ENCODE measurements at regions not wholly inside any gene's neighbourhood (a gene's known extent, or its start where the extent isn't known, plus 50 kb on each side); places are given as distances from the start of the nearest gene placed in this dataset.

DNA sequence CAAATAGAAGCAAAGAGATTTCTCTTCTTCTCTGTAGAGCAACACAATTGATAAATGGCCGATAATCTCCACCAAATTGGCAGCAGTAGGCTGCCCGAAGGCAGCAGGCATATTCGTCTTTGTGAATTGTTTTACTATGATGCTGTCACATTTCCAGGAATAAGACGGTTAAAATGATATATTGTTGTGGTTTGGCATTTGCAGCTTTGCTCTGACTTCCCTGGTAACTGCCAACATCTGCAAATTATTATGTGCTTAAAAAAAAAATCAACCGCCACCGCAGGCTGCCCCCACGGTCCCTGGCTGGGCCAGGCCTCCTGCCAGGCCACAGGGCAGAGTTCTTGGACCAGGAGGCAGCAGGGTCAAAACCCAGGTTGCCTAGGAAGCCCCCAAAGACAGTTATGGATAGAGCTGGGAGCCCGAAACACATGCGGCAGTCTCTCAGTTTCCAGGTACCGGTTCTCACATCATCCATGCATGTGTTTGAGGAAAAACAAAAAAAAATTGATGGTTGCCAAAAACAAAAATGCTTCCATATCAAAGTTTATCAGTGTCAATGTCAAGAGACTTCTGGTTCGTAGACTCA lies 179.3 kb downstream of the ETS2 start:
- peaks cover 86% of the 10 kb centered on the region for H3K27me3 Mint-ChIP-seq
- intact Hi-C loops (cut with DNase I, micrococcal nuclease) = no loop called here
- H3K9me3 Mint-ChIP-seq = no peaks in the 10 kb centered on the region
- Histone ChIP-seq H3K4me3 (ENCODE audit: low read length) (no peak overlapping the region), H3K36me3 (ENCODE audit: insufficient read depth, low read length) (no peaks in the 10 kb centered on the region), H3K4me1 (ENCODE audit: insufficient read depth, low read length) (peaks cover 11% of the 10 kb centered on the region), H3K27ac (ENCODE audit: low read depth in 1 of 2, low read length in 2 of 2) (no peak overlapping the region), H3K27me3 (ENCODE audit: control insufficient read depth in 1 of 2, insufficient read depth in 2 of 2, low read length in 2 of 2) (peaks cover 30 to 75% of the 10 kb centered on the region in 2 experiments), H3K9me3 (ENCODE audit: control insufficient read depth in 1 of 2, insufficient read depth in 1 of 2, low read length in 2 of 2) (peaks cover 0 to 6% of the 10 kb centered on the region in 2 experiments)
- TF ChIP-seq, protein P1, sequence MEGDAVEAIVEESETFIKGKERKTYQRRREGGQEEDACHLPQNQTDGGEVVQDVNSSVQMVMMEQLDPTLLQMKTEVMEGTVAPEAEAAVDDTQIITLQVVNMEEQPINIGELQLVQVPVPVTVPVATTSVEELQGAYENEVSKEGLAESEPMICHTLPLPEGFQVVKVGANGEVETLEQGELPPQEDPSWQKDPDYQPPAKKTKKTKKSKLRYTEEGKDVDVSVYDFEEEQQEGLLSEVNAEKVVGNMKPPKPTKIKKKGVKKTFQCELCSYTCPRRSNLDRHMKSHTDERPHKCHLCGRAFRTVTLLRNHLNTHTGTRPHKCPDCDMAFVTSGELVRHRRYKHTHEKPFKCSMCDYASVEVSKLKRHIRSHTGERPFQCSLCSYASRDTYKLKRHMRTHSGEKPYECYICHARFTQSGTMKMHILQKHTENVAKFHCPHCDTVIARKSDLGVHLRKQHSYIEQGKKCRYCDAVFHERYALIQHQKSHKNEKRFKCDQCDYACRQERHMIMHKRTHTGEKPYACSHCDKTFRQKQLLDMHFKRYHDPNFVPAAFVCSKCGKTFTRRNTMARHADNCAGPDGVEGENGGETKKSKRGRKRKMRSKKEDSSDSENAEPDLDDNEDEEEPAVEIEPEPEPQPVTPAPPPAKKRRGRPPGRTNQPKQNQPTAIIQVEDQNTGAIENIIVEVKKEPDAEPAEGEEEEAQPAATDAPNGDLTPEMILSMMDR (IDR thresholded peaks at IDR 0.05) = no peak
- ChIA-PET CTCF (no interaction called here), POLR2A (no interaction called here)
- H3K4me3 Mint-ChIP-seq = no peak overlapping the region
- peaks cover 13% of the 10 kb centered on the region for H3K4me1 Mint-ChIP-seq (ENCODE audit: low read depth)
- DNase-seq = no peak
- H3K27ac Mint-ChIP-seq = no peak overlapping the region
- no peaks in the 10 kb centered on the region for H3K36me3 Mint-ChIP-seq (ENCODE audit: low read depth)
- no peak for ATAC-seq (ENCODE audit: poor library complexity)

DNA sequence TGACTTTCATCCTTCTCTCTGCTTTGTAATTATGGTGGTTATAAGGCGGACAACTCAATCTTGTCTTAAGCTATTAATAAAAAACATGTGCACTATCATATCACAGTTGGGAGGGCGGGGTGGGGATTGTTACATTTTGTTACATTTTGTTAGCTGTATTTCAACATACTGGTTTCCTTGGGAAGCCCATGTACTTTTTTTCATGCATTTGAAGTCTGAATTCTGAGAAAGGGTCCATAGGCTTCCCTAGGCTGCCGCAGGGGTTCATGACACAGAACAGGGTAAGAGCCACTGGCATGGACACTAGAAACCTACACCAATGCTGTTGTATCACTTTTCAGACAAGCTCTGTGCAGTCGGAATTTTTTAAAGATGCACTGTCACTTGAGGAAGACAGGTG lies 178.8 kb downstream of the ETS2 start:
- Histone ChIP-seq H3K4me3 (ENCODE audit: low read length) (no peak overlapping the region), H3K9me3 (ENCODE audit: control insufficient read depth in 1 of 2, insufficient read depth in 1 of 2, low read length in 2 of 2) (peaks cover 0 to 6% of the 10 kb centered on the region in 2 experiments), H3K4me1 (ENCODE audit: insufficient read depth, low read length) (peaks cover 11% of the 10 kb centered on the region), H3K27ac (ENCODE audit: low read depth in 1 of 2, low read length in 2 of 2) (no peak overlapping the region), H3K27me3 (ENCODE audit: control insufficient read depth in 1 of 2, insufficient read depth in 2 of 2, low read length in 2 of 2) (peaks cover 30 to 70% of the 10 kb centered on the region in 2 experiments), H3K36me3 (ENCODE audit: insufficient read depth, low read length) (no peaks in the 10 kb centered on the region)
- peaks cover 90% of the 10 kb centered on the region for H3K27me3 Mint-ChIP-seq
- no peak overlapping the region for H3K27ac Mint-ChIP-seq
- H3K36me3 Mint-ChIP-seq (ENCODE audit: low read depth) = no peaks in the 10 kb centered on the region
- TF ChIP-seq, protein P1 (IDR thresholded peaks at IDR 0.05) = no peak
- no peak for DNase-seq
- no peak overlapping the region for H3K4me3 Mint-ChIP-seq
- intact Hi-C loops (cut with DNase I, micrococcal nuclease) = no loop called here
- H3K4me1 Mint-ChIP-seq (ENCODE audit: low read depth) = peaks cover 13% of the 10 kb centered on the region
- no peaks in the 10 kb centered on the region for H3K9me3 Mint-ChIP-seq
- ChIA-PET CTCF (no interaction called here), POLR2A (no interaction called here)
- no peak for ATAC-seq (ENCODE audit: poor library complexity)

DNA sequence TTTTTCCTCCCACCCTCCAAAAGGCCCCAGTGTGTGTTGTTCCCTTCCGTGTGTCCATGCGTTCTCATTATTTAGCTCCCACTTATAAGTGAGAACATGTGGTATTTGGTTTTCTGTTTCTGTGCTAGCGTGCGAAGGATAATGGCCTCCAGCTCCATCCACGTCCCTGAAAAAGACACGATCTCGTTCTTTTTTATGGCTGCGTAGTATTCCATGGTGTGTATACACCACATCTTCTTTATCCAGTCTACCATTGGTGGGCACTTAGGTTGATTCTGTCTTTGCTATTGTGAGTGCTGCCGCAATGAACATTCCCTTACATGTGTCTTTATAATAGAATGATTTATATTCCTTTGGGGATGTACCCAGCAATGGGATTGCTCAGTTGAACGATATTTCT lies 177.8 kb downstream of the ETS2 start:
- peaks cover 27 to 62% of the 10 kb centered on the region in 2 experiments for H3K27me3 ChIP-seq (ENCODE audit: control insufficient read depth in 1 of 2, insufficient read depth in 2 of 2, low read length in 2 of 2)
- H3K9me3 Mint-ChIP-seq = no peaks in the 10 kb centered on the region
- peaks cover 84% of the 10 kb centered on the region for H3K27me3 Mint-ChIP-seq
- H3K36me3 Mint-ChIP-seq (ENCODE audit: low read depth) = no peaks in the 10 kb centered on the region
- no peak for ATAC-seq (ENCODE audit: poor library complexity)
- DNase-seq = no peak
- H3K4me1 ChIP-seq (ENCODE audit: insufficient read depth, low read length) = peaks cover 11% of the 10 kb centered on the region
- H3K4me3 Mint-ChIP-seq = no peak overlapping the region
- peaks cover 13% of the 10 kb centered on the region for H3K4me1 Mint-ChIP-seq (ENCODE audit: low read depth)
- no peak overlapping the region for H3K27ac Mint-ChIP-seq
- intact Hi-C loops (cut with DNase I, micrococcal nuclease) = no loop called here
- H3K9me3 ChIP-seq (ENCODE audit: control insufficient read depth in 1 of 2, insufficient read depth in 1 of 2, low read length in 2 of 2) = peaks cover 0 to 6% of the 10 kb centered on the region in 2 experiments
- CTCF ChIA-PET = no interaction called here
- POLR2A ChIA-PET = no interaction called here
- H3K4me3 ChIP-seq (ENCODE audit: low read length) = no peak overlapping the region
- TF ChIP-seq, protein P1 (IDR thresholded peaks at IDR 0.05) = no peak
- no peak overlapping the region for H3K27ac ChIP-seq (ENCODE audit: low read depth in 1 of 2, low read length in 2 of 2)
- H3K36me3 ChIP-seq (ENCODE audit: insufficient read depth, low read length) = no peaks in the 10 kb centered on the region

Data from CD4-positive, alpha-beta T cell (primary cell).